Endothelial cell of umbilical vein (primary cell): ENCODE measurements at regions not wholly inside any gene's neighbourhood (a gene's known extent, or its start where the extent isn't known, plus 50 kb on each side); places are given as distances from the start of the nearest gene placed in this dataset.
A peak's percentile ranks its signal among the peaks of the same experiment; 100 is the strongest.

ENCODE experiments used
- BruUV-seq: library from RNA; stranded (reverse); fragments of 400-500 nt; replicated peaks from 2 replicates; lab custom pipeline; 2021; lab: Mats Ljungman, UMichigan
- CTCF ChIA-PET: fragments of 300-600, 350-600 bp; sonication (Branson Sonifier 250); formaldehyde crosslinking; loops from one replicate; lab custom pipeline; 2021; ENCODE audit warnings: antibody characterized with exemption, inconsistent platforms; lab: Charles Lee
- POLR2A ChIA-PET: fragments of 300-600, 350-600 bp; sonication (Branson Sonifier 250); formaldehyde crosslinking; loops from one replicate; lab custom pipeline; 2021; ENCODE audit warnings: antibody characterized with exemption, inconsistent platforms; lab: Charles Lee
- DNase-seq: peaks from one replicate; pipeline ENCODE4 v3.0.0-alpha.2; 2011; ENCODE audit warnings: low read depth, low spot score
- FAIRE-seq: peaks from 2 replicates; lab custom pipeline; 2011; peaks lifted over from hg19 to GRCh38; lab: Jason Lieb, UNC
- H2AFZ ChIP-seq: 2 replicates; pipeline ENCODE4 v1.6.0; 2012; ENCODE audit warnings: low read depth, low read length, control low read depth, inconsistent platforms
- H3K27ac ChIP-seq: 2 replicates; pipeline ENCODE4 v1.5.1; 2011; ENCODE audit warnings: low read depth, mild to moderate bottlenecking, control low read depth, low read length, moderate library complexity; ENCODE audit not compliant: insufficient read depth
- H3K27me3 ChIP-seq, 2 experiments: 2 replicates each; pipeline versions ENCODE4 v1.6.0 to v1.6.1; 2011; ENCODE audit warnings: low read length in 2 of 2, mixed read lengths in 1 of 2; ENCODE audit not compliant: control insufficient read depth in 2 of 2, insufficient read depth in 2 of 2
- H3K36me3 ChIP-seq, 2 experiments: 2 replicates in 1 of 2; 3 replicates in 1 of 2; pipeline ENCODE4 v1.5.1; 2011; ENCODE audit warnings: low read length in 2 of 2, mild to moderate bottlenecking in 1 of 2, moderate library complexity in 1 of 2; ENCODE audit not compliant: control insufficient read depth in 2 of 2, insufficient read depth in 2 of 2; ENCODE audit errors: extremely low read depth in 1 of 2
- H3K4me1 ChIP-seq: 3 replicates; pipeline ENCODE4 v1.5.1; 2011; ENCODE audit warnings: mild to moderate bottlenecking, low read length; ENCODE audit not compliant: control insufficient read depth, insufficient read depth; ENCODE audit errors: extremely low read depth
- H3K4me2 ChIP-seq: 2 replicates; pipeline ENCODE4 v1.6.1; 2011; ENCODE audit warnings: low read length, control low read depth, mixed read lengths; ENCODE audit not compliant: insufficient read depth
- H3K4me3 ChIP-seq, 3 experiments: fragments of 200-600 bp in 1 of 3; sonication (generic), shearing (Covaris generic) in 1 of 3; replicated peaks in 1 of 3; 2 replicates each; pipeline ENCODE4 v1.5.1; 2011 to 2016; ENCODE audit warnings: control low read depth in 3 of 3, low read length in 3 of 3, mild to moderate bottlenecking in 2 of 3, inconsistent platforms in 1 of 3, low read depth in 1 of 3, moderate library complexity in 1 of 3; ENCODE audit not compliant: insufficient read depth in 1 of 3
- H3K79me2 ChIP-seq: 2 replicates; pipeline ENCODE4 v1.6.0; 2012; ENCODE audit warnings: low read length, inconsistent platforms; ENCODE audit not compliant: control insufficient read depth, insufficient read depth
- H3K9ac ChIP-seq: replicated peaks from 2 replicates; pipeline ENCODE3; 2011; ENCODE audit warnings: low read length, control low read depth; ENCODE audit not compliant: insufficient read depth; ENCODE audit errors: extremely low read depth
- H3K9me1 ChIP-seq: replicated peaks from 3 replicates; pipeline ENCODE4 v1.6.0; 2011; ENCODE audit warnings: mild to moderate bottlenecking, low read length; ENCODE audit not compliant: control insufficient read depth, insufficient read depth; ENCODE audit errors: extremely low read depth
- H3K9me3 ChIP-seq: replicated peaks from 2 replicates; pipeline ENCODE4 v1.5.1; 2012; ENCODE audit warnings: low read length, inconsistent platforms; ENCODE audit not compliant: control insufficient read depth, insufficient read depth
- H4K20me1 ChIP-seq: replicated peaks from 2 replicates; pipeline ENCODE3; 2011; ENCODE audit warnings: mild to moderate bottlenecking, low read length; ENCODE audit not compliant: control insufficient read depth, insufficient read depth; ENCODE audit errors: extremely low read depth
- CTCF ChIP-seq, 2 donors: IDR thresholded peaks; 1 replicate in 1 of 2; 2 replicates in 1 of 2; pipeline ENCODE4 v1.5.1; 2011; ENCODE audit warnings: low read length in 2 of 2, mild to moderate bottlenecking in 2 of 2, moderate library complexity in 2 of 2, control low read depth in 1 of 2, inconsistent platforms in 1 of 2, low read depth in 1 of 2; ENCODE audit not compliant: insufficient read depth in 1 of 2; ENCODE audit errors: extremely low read depth in 1 of 2
- EZH2 ChIP-seq: IDR thresholded peaks from 2 replicates; pipeline ENCODE4 v1.6.1; 2012; ENCODE audit warnings: borderline replicate concordance, low read depth, mild to moderate bottlenecking, moderate library complexity, low read length, inconsistent platforms; ENCODE audit not compliant: severe bottlenecking
- FOS ChIP-seq: IDR thresholded peaks from 2 replicates; pipeline ENCODE4 v1.6.1; 2011; ENCODE audit warnings: mild to moderate bottlenecking, low read length, moderate library complexity, borderline replicate concordance; ENCODE audit not compliant: insufficient read depth
- GATA2 ChIP-seq: IDR thresholded peaks from 2 replicates; pipeline ENCODE4 v1.7.0; 2011; ENCODE audit warnings: low read depth, mild to moderate bottlenecking, moderate library complexity, mixed read lengths, low read length; ENCODE audit not compliant: insufficient read length, insufficient read depth
- JUN ChIP-seq: IDR thresholded peaks from 2 replicates; pipeline ENCODE4 v1.6.1; 2011; ENCODE audit warnings: borderline replicate concordance, low read depth; ENCODE audit not compliant: insufficient read length, insufficient read depth
- MAX ChIP-seq: IDR thresholded peaks from 2 replicates; pipeline ENCODE4 v1.6.1; 2011; ENCODE audit not compliant: insufficient read depth, insufficient read length
- MYC ChIP-seq: IDR thresholded peaks from one replicate; pipeline ENCODE4 v1.6.1; 2011; ENCODE audit warnings: mild to moderate bottlenecking, low read depth, low read length
- POLR2A ChIP-seq: IDR thresholded peaks from 2 replicates; pipeline ENCODE4 v1.6.1; 2012; ENCODE audit warnings: low read depth, mild to moderate bottlenecking, control low read depth, low read length
- POLR2AphosphoS5 ChIP-seq: IDR thresholded peaks from 2 replicates; pipeline ENCODE4 v1.6.1; 2012; ENCODE audit warnings: low read depth, mild to moderate bottlenecking, control low read depth, low read length, moderate library complexity; ENCODE audit not compliant: insufficient read depth
- dilution Hi-C: fragments of 300-500 bp; cut with MboI; formaldehyde crosslinking; loops from one replicate; pipeline ENCODE4 v1.15.0; 2019; ENCODE audit warnings: low sequenced_read_pairs; ENCODE audit not compliant: extremely low pct_ligation_motif_present
- intact Hi-C: fragments of 100-400 bp; cut with micrococcal nuclease; formaldehyde crosslinking; loops from one replicate; pipeline ENCODE4 v1.10.0; 2022

- dilution Hi-C loops: no loop called here
- Histone ChIP-seq H3K27ac (peak overlapping the region; percentile 97), H2AFZ (no peak overlapping the region), H3K9ac (no peak overlapping the region), H3K4me1 (peaks cover 25% of the 10 kb centered on the region), H4K20me1 (no peaks in the 10 kb centered on the region), H3K9me1 (no peaks in the 10 kb centered on the region), H3K36me3 (no peaks in the 10 kb centered on the region), H3K4me3 (no peak overlapping the region), H3K27me3 (no peaks in the 10 kb centered on the region), H3K79me2 (no peaks in the 10 kb centered on the region), H3K4me2 (no peak overlapping the region), H3K9me3 (no peaks in the 10 kb centered on the region)
- peak; percentile 40 for DNase-seq
- no peak for TF ChIP-seq CTCF (IDR thresholded peaks at IDR 0.05; ENCODE audit: extremely low read depth in 1 of 2, insufficient read depth in 1 of 2, low read depth in 1 of 2, low read length in 2 of 2)
- TF ChIP-seq POLR2A: no peak
- TF ChIP-seq MAX: no peak
- no peak for TF ChIP-seq MYC
- no peak for TF ChIP-seq JUN
- TF ChIP-seq POLR2AphosphoS5: no peak
- TF ChIP-seq FOS: no peak
- TF ChIP-seq GATA2: no peak
- no peak for TF ChIP-seq EZH2
- intact Hi-C loops: loop anchor here (2.0 to 10.0 kb wide), 6 partner anchors 17 to 829 kb away; no protein-coding TSS in a partner anchor
- CTCF ChIA-PET: interaction anchor here (0.8 to 1.8 kb wide), 6 partner anchors 9 to 190 kb away, joined by 3 to 7 read pairs (median 5); no protein-coding TSS in a partner anchor
- no TSS peak for BruUV-seq
- POLR2A ChIA-PET: no interaction called here
- no peak for FAIRE-seq
Observed at GRCh38 chr1:199273837-199274379, 635.1 kb downstream of the PTPRC start.
